ENCODE measurements at regions not wholly inside any gene's neighbourhood (a gene's known extent, or its start where the extent isn't known, plus 50 kb on each side); places are given as distances from the start of the nearest gene placed in this dataset.

DNA sequence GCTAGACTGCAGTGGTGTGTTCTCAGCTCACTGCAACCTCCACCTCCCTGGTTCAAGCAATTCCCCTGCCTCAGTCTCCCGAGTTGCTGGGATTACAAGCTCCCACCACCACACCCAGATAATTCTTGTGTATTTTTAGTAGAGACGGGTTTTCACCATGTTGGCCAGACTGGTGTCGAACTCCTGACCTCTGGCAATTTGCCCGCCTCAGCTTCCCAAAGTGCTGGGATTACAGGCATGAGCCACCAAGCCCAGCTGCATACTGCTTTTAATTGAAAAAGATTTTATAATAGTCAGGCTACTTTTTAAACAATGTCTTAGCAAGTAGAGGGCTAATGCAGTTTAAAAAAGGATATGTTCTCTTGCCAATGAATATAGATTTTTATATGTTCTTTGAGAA lies 668.9 kb downstream of the SLC6A15 start:
- TF ChIP-seq CTCF (IDR thresholded peaks at IDR 0.05 in 8 of 11, conservative IDR thresholded peaks at IDR 0.05 in 3 of 11) (no peak), POLR2A (IDR thresholded peaks at IDR 0.05) (no peak)

Data from spleen (tissue), 7 donors.